Liver (tissue), 8 donors: ENCODE measurements at regions not wholly inside any gene's neighbourhood (a gene's known extent, or its start where the extent isn't known, plus 50 kb on each side); places are given as distances from the start of the nearest gene placed in this dataset.

ENCODE experiments used
- DNase-seq: peaks from one replicate; pipeline ENCODE4 v3.0.0-alpha.2; 2017; ENCODE audit warnings: low spot score
- H3K27ac ChIP-seq, 2 donors: one replicate each; pipeline ENCODE4 v1.7.0; 2013; ENCODE audit warnings: inconsistent platforms in 2 of 2, low read length in 2 of 2, control low read depth in 1 of 2, low read depth in 1 of 2, mild to moderate bottlenecking in 1 of 2
- H3K27me3 ChIP-seq, 4 donors: one replicate each; pipeline versions ENCODE4 v1.6.1 to v1.7.0; 2013; ENCODE audit warnings: low read length in 3 of 4, inconsistent platforms in 1 of 4, mild to moderate bottlenecking in 1 of 4, moderate library complexity in 1 of 4; ENCODE audit not compliant: control insufficient read depth in 4 of 4, insufficient read depth in 4 of 4
- H3K36me3 ChIP-seq, 4 donors: one replicate each; pipeline versions ENCODE4 v1.6.1 to v1.7.0; 2013; ENCODE audit warnings: low read length in 3 of 4, mild to moderate bottlenecking in 3 of 4, low read depth in 1 of 4, moderate library complexity in 1 of 4; ENCODE audit not compliant: control insufficient read depth in 4 of 4, insufficient read depth in 3 of 4
- H3K4me1 ChIP-seq, 4 donors: one replicate each; pipeline versions ENCODE4 v1.6.1 to v1.7.0; 2013; ENCODE audit warnings: low read length in 3 of 4, mild to moderate bottlenecking in 3 of 4, moderate library complexity in 1 of 4; ENCODE audit not compliant: control insufficient read depth in 4 of 4, insufficient read depth in 4 of 4
- H3K4me3 ChIP-seq, 3 donors: one replicate each; pipeline versions ENCODE4 v1.6.1 to v1.7.0; 2013; ENCODE audit warnings: low read length in 3 of 3, control low read depth in 1 of 3, low read depth in 1 of 3, mild to moderate bottlenecking in 1 of 3
- H3K9ac ChIP-seq, 2 donors: one replicate each; pipeline ENCODE4 v1.7.0; 2013; ENCODE audit warnings: low read length in 2 of 2, mild to moderate bottlenecking in 2 of 2, moderate library complexity in 2 of 2, control low read depth in 1 of 2, low read depth in 1 of 2
- H3K9me3 ChIP-seq, 4 donors: one replicate each; pipeline versions ENCODE4 v1.6.1 to v1.7.0; 2013; ENCODE audit warnings: low read length in 3 of 4; ENCODE audit not compliant: control insufficient read depth in 4 of 4
- FOXA1 ChIP-seq: IDR thresholded peaks from 2 replicates; pipeline ENCODE4 v1.6.1; 2016; ENCODE audit warnings: antibody characterized with exemption
- FOXA2 ChIP-seq: IDR thresholded peaks from 2 replicates; pipeline ENCODE4 v1.6.1; 2016; ENCODE audit warnings: antibody characterized with exemption
- GABPA ChIP-seq, 2 donors: IDR thresholded peaks in 1 of 2; conservative IDR thresholded peaks in 1 of 2; 2 replicates each; pipeline ENCODE4 v1.6.1; 2016; ENCODE audit warnings: antibody characterized with exemption in 2 of 2, mild to moderate bottlenecking in 1 of 2, moderate library complexity in 1 of 2
- HNF4A ChIP-seq, 2 donors: conservative IDR thresholded peaks; 2 replicates each; pipeline ENCODE4 v1.6.1; 2016; ENCODE audit warnings: antibody characterized with exemption in 2 of 2, mild to moderate bottlenecking in 2 of 2
- HNF4G ChIP-seq: IDR thresholded peaks from 2 replicates; pipeline ENCODE4 v1.6.1; 2016; ENCODE audit warnings: antibody characterized with exemption
- JUND ChIP-seq, 2 donors: IDR thresholded peaks; 2 replicates each; pipeline ENCODE4 v1.6.1; 2016; ENCODE audit warnings: antibody characterized with exemption in 2 of 2
- NR2F2 ChIP-seq: IDR thresholded peaks from 2 replicates; pipeline ENCODE4 v1.6.1; 2016; ENCODE audit warnings: antibody characterized with exemption
- RAD21 ChIP-seq, 2 donors: IDR thresholded peaks; 2 replicates each; pipeline ENCODE4 v1.6.1; 2016; ENCODE audit warnings: antibody characterized with exemption in 2 of 2, mild to moderate bottlenecking in 2 of 2
- RXRA ChIP-seq, 2 donors: IDR thresholded peaks; 2 replicates each; pipeline ENCODE4 v1.6.1; 2017 to 2018; ENCODE audit warnings: antibody characterized with exemption in 2 of 2, mild to moderate bottlenecking in 1 of 2
- SP1 ChIP-seq: IDR thresholded peaks from 2 replicates; pipeline ENCODE4 v1.6.1; 2018; ENCODE audit warnings: antibody characterized with exemption, mild to moderate bottlenecking
- TAF1 ChIP-seq: conservative IDR thresholded peaks from 2 replicates; pipeline ENCODE4 v1.6.1; 2016; ENCODE audit warnings: antibody characterized with exemption, mild to moderate bottlenecking
- YY1 ChIP-seq: IDR thresholded peaks from 2 replicates; pipeline ENCODE4 v1.6.1; 2016; ENCODE audit warnings: antibody characterized with exemption, mild to moderate bottlenecking
- WGBS: extraction: QIAGEN DNeasy Blood & Tissue Kit; methylation state at CpG from one replicate; pipeline ENCODE4 v1.1.7; 2013; 5-methylcytosine and 5-hydroxymethylcytosine counted together
- TF ChIP-seq, protein P1 (sequence below): IDR thresholded peaks from 2 replicates; pipeline ENCODE4 v1.6.1; 2016; ENCODE audit warnings: antibody characterized with exemption
- TF ChIP-seq, protein P2 (sequence below): IDR thresholded peaks from 2 replicates; pipeline ENCODE4 v1.6.1; 2016; ENCODE audit warnings: antibody characterized with exemption, mild to moderate bottlenecking
- TF ChIP-seq, protein P3 (sequence below): IDR thresholded peaks from 2 replicates; pipeline ENCODE4 v1.6.1; 2016; ENCODE audit warnings: antibody characterized with exemption
- TF ChIP-seq, protein P4 (sequence below): IDR thresholded peaks from 2 replicates; pipeline ENCODE4 v1.6.1; 2016; ENCODE audit warnings: antibody characterized with exemption
- TF ChIP-seq, protein P5 (sequence below): fragments of 150-350 bp; IDR thresholded peaks from 2 replicates; pipeline ENCODE4 v1.5.1; 2017; ENCODE audit warnings: improper control_type of control experiment, low read depth, low read length; ENCODE audit not compliant: missing input control
- donor health status: healthy.
- donor health status: healthy.
- donor health status: healthy.
- donor health status: healthy.
- donor health status: healthy.

DNA sequence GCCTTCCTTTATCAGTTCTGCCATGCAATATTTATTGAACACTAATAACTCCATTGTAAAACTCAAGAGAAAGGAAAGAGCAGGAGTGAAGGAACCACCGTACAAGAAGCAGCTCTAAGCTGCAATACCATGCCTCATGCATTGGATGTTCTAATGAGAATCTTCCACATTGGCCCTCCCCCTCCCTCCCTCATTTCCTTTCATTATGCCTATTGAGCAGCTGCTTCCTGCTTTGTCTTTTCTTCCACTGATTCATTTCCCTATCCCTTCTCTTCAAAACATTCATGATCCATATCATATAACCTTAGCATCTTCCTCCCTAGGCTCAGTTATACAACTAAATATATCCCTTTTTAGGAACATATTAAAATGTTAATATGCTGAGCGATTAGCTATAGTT lies 698.7 kb upstream of the GOLIM4 start:
- TF ChIP-seq HNF4G (no peak), SP1 (no peak), FOXA2 (no peak), NR2F2 (no peak), JUND (IDR thresholded peaks at IDR 0.05) (no peak), RAD21 (IDR thresholded peaks at IDR 0.05) (no peak), RXRA (IDR thresholded peaks at IDR 0.05) (no peak), FOXA1 (no peak), TAF1 (no peak), YY1 (no peak), GABPA (IDR thresholded peaks at IDR 0.05 in 1 of 2, conservative IDR thresholded peaks at IDR 0.05 in 1 of 2) (no peak)
- TF ChIP-seq, protein P1, sequence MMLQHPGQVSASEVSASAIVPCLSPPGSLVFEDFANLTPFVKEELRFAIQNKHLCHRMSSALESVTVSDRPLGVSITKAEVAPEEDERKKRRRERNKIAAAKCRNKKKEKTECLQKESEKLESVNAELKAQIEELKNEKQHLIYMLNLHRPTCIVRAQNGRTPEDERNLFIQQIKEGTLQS = no peak
- TF ChIP-seq, protein P2, sequence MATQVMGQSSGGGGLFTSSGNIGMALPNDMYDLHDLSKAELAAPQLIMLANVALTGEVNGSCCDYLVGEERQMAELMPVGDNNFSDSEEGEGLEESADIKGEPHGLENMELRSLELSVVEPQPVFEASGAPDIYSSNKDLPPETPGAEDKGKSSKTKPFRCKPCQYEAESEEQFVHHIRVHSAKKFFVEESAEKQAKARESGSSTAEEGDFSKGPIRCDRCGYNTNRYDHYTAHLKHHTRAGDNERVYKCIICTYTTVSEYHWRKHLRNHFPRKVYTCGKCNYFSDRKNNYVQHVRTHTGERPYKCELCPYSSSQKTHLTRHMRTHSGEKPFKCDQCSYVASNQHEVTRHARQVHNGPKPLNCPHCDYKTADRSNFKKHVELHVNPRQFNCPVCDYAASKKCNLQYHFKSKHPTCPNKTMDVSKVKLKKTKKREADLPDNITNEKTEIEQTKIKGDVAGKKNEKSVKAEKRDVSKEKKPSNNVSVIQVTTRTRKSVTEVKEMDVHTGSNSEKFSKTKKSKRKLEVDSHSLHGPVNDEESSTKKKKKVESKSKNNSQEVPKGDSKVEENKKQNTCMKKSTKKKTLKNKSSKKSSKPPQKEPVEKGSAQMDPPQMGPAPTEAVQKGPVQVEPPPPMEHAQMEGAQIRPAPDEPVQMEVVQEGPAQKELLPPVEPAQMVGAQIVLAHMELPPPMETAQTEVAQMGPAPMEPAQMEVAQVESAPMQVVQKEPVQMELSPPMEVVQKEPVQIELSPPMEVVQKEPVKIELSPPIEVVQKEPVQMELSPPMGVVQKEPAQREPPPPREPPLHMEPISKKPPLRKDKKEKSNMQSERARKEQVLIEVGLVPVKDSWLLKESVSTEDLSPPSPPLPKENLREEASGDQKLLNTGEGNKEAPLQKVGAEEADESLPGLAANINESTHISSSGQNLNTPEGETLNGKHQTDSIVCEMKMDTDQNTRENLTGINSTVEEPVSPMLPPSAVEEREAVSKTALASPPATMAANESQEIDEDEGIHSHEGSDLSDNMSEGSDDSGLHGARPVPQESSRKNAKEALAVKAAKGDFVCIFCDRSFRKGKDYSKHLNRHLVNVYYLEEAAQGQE = no peak
- TF ChIP-seq, protein P3, sequence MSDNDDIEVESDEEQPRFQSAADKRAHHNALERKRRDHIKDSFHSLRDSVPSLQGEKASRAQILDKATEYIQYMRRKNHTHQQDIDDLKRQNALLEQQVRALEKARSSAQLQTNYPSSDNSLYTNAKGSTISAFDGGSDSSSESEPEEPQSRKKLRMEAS = no peak
- TF ChIP-seq, protein P4, sequence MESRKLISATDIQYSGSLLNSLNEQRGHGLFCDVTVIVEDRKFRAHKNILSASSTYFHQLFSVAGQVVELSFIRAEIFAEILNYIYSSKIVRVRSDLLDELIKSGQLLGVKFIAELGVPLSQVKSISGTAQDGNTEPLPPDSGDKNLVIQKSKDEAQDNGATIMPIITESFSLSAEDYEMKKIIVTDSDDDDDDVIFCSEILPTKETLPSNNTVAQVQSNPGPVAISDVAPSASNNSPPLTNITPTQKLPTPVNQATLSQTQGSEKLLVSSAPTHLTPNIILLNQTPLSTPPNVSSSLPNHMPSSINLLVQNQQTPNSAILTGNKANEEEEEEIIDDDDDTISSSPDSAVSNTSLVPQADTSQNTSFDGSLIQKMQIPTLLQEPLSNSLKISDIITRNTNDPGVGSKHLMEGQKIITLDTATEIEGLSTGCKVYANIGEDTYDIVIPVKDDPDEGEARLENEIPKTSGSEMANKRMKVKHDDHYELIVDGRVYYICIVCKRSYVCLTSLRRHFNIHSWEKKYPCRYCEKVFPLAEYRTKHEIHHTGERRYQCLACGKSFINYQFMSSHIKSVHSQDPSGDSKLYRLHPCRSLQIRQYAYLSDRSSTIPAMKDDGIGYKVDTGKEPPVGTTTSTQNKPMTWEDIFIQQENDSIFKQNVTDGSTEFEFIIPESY = no peak
- TF ChIP-seq, protein P5, sequence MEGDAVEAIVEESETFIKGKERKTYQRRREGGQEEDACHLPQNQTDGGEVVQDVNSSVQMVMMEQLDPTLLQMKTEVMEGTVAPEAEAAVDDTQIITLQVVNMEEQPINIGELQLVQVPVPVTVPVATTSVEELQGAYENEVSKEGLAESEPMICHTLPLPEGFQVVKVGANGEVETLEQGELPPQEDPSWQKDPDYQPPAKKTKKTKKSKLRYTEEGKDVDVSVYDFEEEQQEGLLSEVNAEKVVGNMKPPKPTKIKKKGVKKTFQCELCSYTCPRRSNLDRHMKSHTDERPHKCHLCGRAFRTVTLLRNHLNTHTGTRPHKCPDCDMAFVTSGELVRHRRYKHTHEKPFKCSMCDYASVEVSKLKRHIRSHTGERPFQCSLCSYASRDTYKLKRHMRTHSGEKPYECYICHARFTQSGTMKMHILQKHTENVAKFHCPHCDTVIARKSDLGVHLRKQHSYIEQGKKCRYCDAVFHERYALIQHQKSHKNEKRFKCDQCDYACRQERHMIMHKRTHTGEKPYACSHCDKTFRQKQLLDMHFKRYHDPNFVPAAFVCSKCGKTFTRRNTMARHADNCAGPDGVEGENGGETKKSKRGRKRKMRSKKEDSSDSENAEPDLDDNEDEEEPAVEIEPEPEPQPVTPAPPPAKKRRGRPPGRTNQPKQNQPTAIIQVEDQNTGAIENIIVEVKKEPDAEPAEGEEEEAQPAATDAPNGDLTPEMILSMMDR = no peak
- no peaks in the 10 kb centered on the region for H3K4me1 ChIP-seq
- no peak overlapping the region for H3K27ac ChIP-seq
- no peak overlapping the region for H3K4me3 ChIP-seq
- no peaks in the 10 kb centered on the region for H3K36me3 ChIP-seq
- peaks cover 0 to 3% (median 0%) of the 10 kb centered on the region in 4 donors for H3K27me3 ChIP-seq
- no peak overlapping the region for H3K9ac ChIP-seq
- DNase-seq = no peak
- 92% methylated on average over 2 of the region's 2 CpGs for WGBS
- H3K9me3 ChIP-seq = no peaks in the 10 kb centered on the region

DNA sequence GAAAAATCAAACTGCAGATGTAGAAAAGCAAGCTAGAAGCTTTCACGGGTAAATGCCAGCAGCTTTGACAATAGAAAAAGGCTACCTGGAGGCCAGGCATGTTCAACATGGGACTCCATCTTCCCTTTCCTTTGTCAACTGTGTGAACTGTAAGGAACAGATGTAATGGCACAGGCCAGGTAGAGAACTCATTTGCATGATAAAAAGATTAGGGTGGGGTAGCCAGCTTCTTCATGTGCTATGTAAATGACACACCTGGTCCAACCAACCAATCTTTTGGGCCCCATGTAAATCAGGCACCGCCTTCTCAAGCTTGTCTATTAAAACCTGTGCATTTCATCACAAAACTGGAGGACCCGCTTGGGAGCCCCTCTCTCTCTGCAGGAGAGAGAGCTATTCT lies 686.5 kb upstream of the GOLIM4 start:
- no peaks in the 10 kb centered on the region for H3K27me3 ChIP-seq
- DNase-seq = no peak
- H3K36me3 ChIP-seq = no peaks in the 10 kb centered on the region
- 90% methylated on average over 3 of the region's 3 CpGs for WGBS
- no peak overlapping the region for H3K27ac ChIP-seq
- H3K4me1 ChIP-seq = no peaks in the 10 kb centered on the region
- no peak overlapping the region for H3K9ac ChIP-seq
- peaks cover 0 to 3% (median 0%) of the 10 kb centered on the region in 4 donors for H3K9me3 ChIP-seq
- no peak overlapping the region for H3K4me3 ChIP-seq
- TF ChIP-seq TAF1 (no peak), FOXA2 (no peak), YY1 (no peak), FOXA1 (no peak), HNF4A (conservative IDR thresholded peaks at IDR 0.05) (no peak), RAD21 (IDR thresholded peaks at IDR 0.05) (no peak), HNF4G (no peak), NR2F2 (no peak), RXRA (IDR thresholded peaks at IDR 0.05) (no peak), SP1 (no peak)
- TF ChIP-seq, protein P5 = no peak
- TF ChIP-seq, protein P1 = no peak
- TF ChIP-seq, protein P4 = no peak
- TF ChIP-seq, protein P3 = no peak
